Neural progenitor cell (in vitro differentiated cells): ENCODE measurements at regions not wholly inside any gene's neighbourhood (a gene's known extent, or its start where the extent isn't known, plus 50 kb on each side); places are given as distances from the start of the nearest gene placed in this dataset.
A peak's percentile ranks its signal among the peaks of the same experiment; 100 is the strongest.
"Not testable (repeated sequence)": the region's sequence is repeated elsewhere in the genome, so short reads cannot be mapped to it uniquely, and the experiment has no call there.

Source experiments
- DNase-seq: peaks from one replicate; pipeline ENCODE4 v3.0.0-alpha.2; 2016; ENCODE audit warnings: low spot score
- H2AFZ ChIP-seq: fragments of 200-600 bp; sonication (generic); replicated peaks from 2 replicates; pipeline ENCODE4 v1.6.1; 2016; ENCODE audit warnings: antibody characterized with exemption
- H3F3A ChIP-seq: fragments of 200-600 bp; sonication (generic); 2 replicates; pipeline ENCODE4 v1.6.1; 2016; ENCODE audit warnings: antibody characterized with exemption, low read depth
- H3K27ac ChIP-seq: fragments of 200-600 bp; sonication (generic); 2 replicates; pipeline ENCODE4 v1.5.1; 2016; ENCODE audit warnings: mild to moderate bottlenecking
- H3K27me3 ChIP-seq: fragments of 200-600 bp; sonication (generic); 2 replicates; pipeline ENCODE4 v1.6.1; 2016; ENCODE audit warnings: mild to moderate bottlenecking, moderate library complexity
- H3K36me3 ChIP-seq: fragments of 200-600 bp; sonication (generic); 2 replicates; pipeline ENCODE4 v1.5.1; 2016
- H3K4me1 ChIP-seq: fragments of 200-600 bp; sonication (generic); 2 replicates; pipeline ENCODE4 v1.6.1; 2016; ENCODE audit warnings: mixed run types
- H3K4me2 ChIP-seq: fragments of 200-600 bp; sonication (generic); 2 replicates; pipeline ENCODE4 v1.6.1; 2016
- H3K4me3 ChIP-seq: fragments of 200-600 bp; sonication (generic); 2 replicates; pipeline ENCODE4 v1.5.1; 2016
- H3K79me2 ChIP-seq: fragments of 200-600 bp; sonication (generic); 2 replicates; pipeline ENCODE4 v1.6.1; 2016; ENCODE audit warnings: low read depth
- H3K9ac ChIP-seq: fragments of 200-600 bp; sonication (generic); 2 replicates; pipeline ENCODE4 v1.6.1; 2016
- H3K9me3 ChIP-seq: fragments of 200-600 bp; sonication (generic); 2 replicates; pipeline ENCODE4 v1.5.1; 2016; ENCODE audit warnings: low read depth
- H4K20me1 ChIP-seq: fragments of 200-600 bp; sonication (generic); 2 replicates; pipeline ENCODE4 v1.6.1; 2016; ENCODE audit warnings: low read depth
- H3K27ac Mint-ChIP-seq: 3 replicates; pipeline ENCODE4 v1.8.0; 2021; ENCODE audit warnings: mixed read lengths
- H3K27me3 Mint-ChIP-seq: 2 replicates; pipeline ENCODE4 v1.8.0; 2022; ENCODE audit warnings: low read depth, mild to moderate bottlenecking, inconsistent platforms, moderate library complexity, mixed read lengths; ENCODE audit not compliant: insufficient read depth
- H3K36me3 Mint-ChIP-seq: 3 replicates; pipeline ENCODE4 v1.8.0; 2021; ENCODE audit warnings: mixed read lengths
- H3K4me1 Mint-ChIP-seq: 3 replicates; pipeline ENCODE4 v1.8.0; 2021; ENCODE audit warnings: mixed read lengths
- H3K4me3 Mint-ChIP-seq: 3 replicates; pipeline ENCODE4 v1.8.0; 2021; ENCODE audit warnings: mild to moderate bottlenecking, moderate library complexity, mixed read lengths
- H3K9me3 Mint-ChIP-seq: 3 replicates; pipeline ENCODE4 v1.8.0; 2020; ENCODE audit warnings: mixed read lengths
- CTCF ChIP-seq: fragments of 200-600 bp; sonication (generic); IDR thresholded peaks from 2 replicates; pipeline ENCODE4 v1.5.1; 2017; ENCODE audit warnings: antibody characterized with exemption, mild to moderate bottlenecking
- EZH2 ChIP-seq: fragments of 200-600 bp; sonication (generic); IDR thresholded peaks from 2 replicates; pipeline ENCODE4 v1.6.1; 2017; ENCODE audit warnings: antibody characterized with exemption, mild to moderate bottlenecking, moderate library complexity
- EZH2phosphoT487 ChIP-seq: fragments of 200-600 bp; sonication (generic); IDR thresholded peaks from 2 replicates; pipeline ENCODE4 v1.6.1; 2017; ENCODE audit warnings: antibody characterized with exemption

GRCh38 chr6:27539551-27539950, 66.6 kb upstream of the ZNF184 start:
- peak overlapping the region; percentile 85 for H2AFZ ChIP-seq
- peaks cover 15% of the 10 kb centered on the region for H3F3A ChIP-seq
- H3K79me2 ChIP-seq = no peaks in the 10 kb centered on the region
- TF ChIP-seq EZH2phosphoT487 (no peak), CTCF (no peak), EZH2 (no peak)
- no peaks in the 10 kb centered on the region for H3K36me3 ChIP-seq
- H4K20me1 ChIP-seq = no peaks in the 10 kb centered on the region
- H3K9me3 ChIP-seq = no peaks in the 10 kb centered on the region
- Mint-ChIP-seq H3K27me3 (peaks cover 29% of the 10 kb centered on the region), H3K4me1 (peaks cover 2% of the 10 kb centered on the region), H3K4me3 (peak overlapping the region; percentile 9), H3K36me3 (no peaks in the 10 kb centered on the region), H3K9me3 (no peaks in the 10 kb centered on the region), H3K27ac (no peak overlapping the region)
- no peaks in the 10 kb centered on the region for H3K4me1 ChIP-seq
- peak; percentile 11 for DNase-seq
- H3K27ac ChIP-seq = no peak overlapping the region
- peak overlapping the region; percentile 47 for H3K4me3 ChIP-seq
- H3K27me3 ChIP-seq = peaks cover 54% of the 10 kb centered on the region
- peak overlapping the region; percentile 75 for H3K4me2 ChIP-seq
- no peak overlapping the region for H3K9ac ChIP-seq

- DNase-seq = peak; percentile 74
- H3K9me3 ChIP-seq = peaks cover 6% of the 10 kb centered on the region
- no peaks in the 10 kb centered on the region for H3K36me3 ChIP-seq
- no peaks in the 10 kb centered on the region for H4K20me1 ChIP-seq
- H3K27ac ChIP-seq = peak overlapping the region; percentile 39
- Mint-ChIP-seq H3K9me3 (peaks cover 4% of the 10 kb centered on the region), H3K4me1 (peaks cover 16% of the 10 kb centered on the region), H3K4me3 (no peak overlapping the region), H3K27ac (no peak overlapping the region), H3K27me3 (peaks cover 4% of the 10 kb centered on the region), H3K36me3 (no peaks in the 10 kb centered on the region)
- H3K9ac ChIP-seq = no peak overlapping the region
- peak overlapping the region; percentile 58 for H3K4me2 ChIP-seq
- TF ChIP-seq EZH2phosphoT487 (no peak), CTCF (no peak)
- no peaks in the 10 kb centered on the region for H3K27me3 ChIP-seq
- H3K4me3 ChIP-seq = peak overlapping the region; percentile 12
- peaks cover 11% of the 10 kb centered on the region for H3F3A ChIP-seq
- H3K79me2 ChIP-seq = no peaks in the 10 kb centered on the region
- peaks cover 15% of the 10 kb centered on the region for H3K4me1 ChIP-seq
- H2AFZ ChIP-seq = no peak overlapping the region
Measured at GRCh38 chr6:27532820-27533538, 60.1 kb upstream of the ZNF184 start.

GRCh38 chr6:27531772-27532459, 59.0 kb upstream of the ZNF184 start:
- peaks cover 6% of the 10 kb centered on the region for H3K9me3 ChIP-seq
- no peaks in the 10 kb centered on the region for H3K79me2 ChIP-seq
- TF ChIP-seq EZH2phosphoT487 (no peak), EZH2 (no peak), CTCF (no peak)
- Mint-ChIP-seq H3K4me1 (peaks cover 16% of the 10 kb centered on the region), H3K36me3 (no peaks in the 10 kb centered on the region), H3K27me3 (peaks cover 4% of the 10 kb centered on the region), H3K4me3 (no peak overlapping the region), H3K27ac (no peak overlapping the region), H3K9me3 (peaks cover 4% of the 10 kb centered on the region)
- H3K27ac ChIP-seq = no peak overlapping the region
- H3K4me3 ChIP-seq = no peak overlapping the region
- H4K20me1 ChIP-seq = no peaks in the 10 kb centered on the region
- no peaks in the 10 kb centered on the region for H3K27me3 ChIP-seq
- no peak overlapping the region for H3K4me2 ChIP-seq
- H3F3A ChIP-seq = peaks cover 11% of the 10 kb centered on the region
- peaks cover 15% of the 10 kb centered on the region for H3K4me1 ChIP-seq
- no peaks in the 10 kb centered on the region for H3K36me3 ChIP-seq
- no peak overlapping the region for H3K9ac ChIP-seq
- no peak overlapping the region for H2AFZ ChIP-seq
- no peak for DNase-seq

- H2AFZ ChIP-seq, H3K36me3 Mint-ChIP-seq, H3K27me3 ChIP-seq, H3K36me3 ChIP-seq, H3K4me3 Mint-ChIP-seq, H3K27me3 Mint-ChIP-seq, DNase-seq, H3K9ac ChIP-seq, H3K9me3 Mint-ChIP-seq, H4K20me1 ChIP-seq, H3K9me3 ChIP-seq, H3K4me2 ChIP-seq, H3K27ac Mint-ChIP-seq, H3K4me3 ChIP-seq, H3K27ac ChIP-seq, H3K79me2 ChIP-seq: not testable (repeated sequence)
- H3K4me1 ChIP-seq = peaks cover 15% of the 10 kb centered on the region
- peaks cover 11% of the 10 kb centered on the region for H3F3A ChIP-seq
- H3K4me1 Mint-ChIP-seq = peaks cover 16% of the 10 kb centered on the region
Measured at GRCh38 chr6:27529796-27530195, 56.9 kb upstream of the ZNF184 start.
